Esophagus (tissue), 2 donors: ENCODE measurements at regions not wholly inside any gene's neighbourhood (a gene's known extent, or its start where the extent isn't known, plus 50 kb on each side); places are given as distances from the start of the nearest gene placed in this dataset.

Source experiments
- H3K27ac ChIP-seq, 2 donors: one replicate each; pipeline ENCODE4 v1.5.1; 2013; ENCODE audit warnings: low read depth in 2 of 2, mild to moderate bottlenecking in 2 of 2, inconsistent platforms in 1 of 2, low read length in 1 of 2, moderate library complexity in 1 of 2
- H3K27me3 ChIP-seq, 2 donors: one replicate each; pipeline ENCODE4 v1.6.1; 2013; ENCODE audit warnings: low read length in 2 of 2, control low read depth in 1 of 2, mild to moderate bottlenecking in 1 of 2; ENCODE audit not compliant: insufficient read depth in 2 of 2, control insufficient read depth in 1 of 2
- H3K36me3 ChIP-seq, 2 donors: one replicate each; pipeline ENCODE4 v1.6.1; 2013; ENCODE audit warnings: low read length in 1 of 2; ENCODE audit not compliant: control insufficient read depth in 2 of 2, insufficient read depth in 2 of 2
- H3K4me1 ChIP-seq, 2 donors: one replicate each; pipeline ENCODE4 v1.6.1; 2013; ENCODE audit warnings: low read length in 1 of 2; ENCODE audit not compliant: control insufficient read depth in 2 of 2, insufficient read depth in 2 of 2
- H3K4me3 ChIP-seq, 2 donors: one replicate each; pipeline ENCODE4 v1.5.1; 2013; ENCODE audit warnings: low read length in 2 of 2, mild to moderate bottlenecking in 2 of 2, low read depth in 1 of 2, moderate library complexity in 1 of 2
- H3K9me3 ChIP-seq, 2 donors: one replicate each; pipeline ENCODE4 v1.6.1; 2013; ENCODE audit warnings: mild to moderate bottlenecking in 2 of 2, low read depth in 1 of 2, low read length in 1 of 2, moderate library complexity in 1 of 2; ENCODE audit not compliant: control insufficient read depth in 2 of 2, insufficient read depth in 1 of 2
- WGBS, 2 donors: extraction: QIAGEN DNeasy Blood & Tissue Kit; methylation state at CpG; one replicate each; pipeline ENCODE4 v1.1.7; 2013; 5-methylcytosine and 5-hydroxymethylcytosine counted together
- donor health status: healthy with polysubstance abuse.
- donor health status: Bipolar disorder and iron deficiency.

GRCh38 chr1:55311979-55312378, 96.8 kb upstream of the USP24 start:
- Histone ChIP-seq H3K4me3 (no peak overlapping the region), H3K9me3 (no peaks in the 10 kb centered on the region), H3K4me1 (peaks cover 0 to 3% of the 10 kb centered on the region in 2 donors), H3K27me3 (no peaks in the 10 kb centered on the region), H3K27ac (no peak overlapping the region), H3K36me3 (no peaks in the 10 kb centered on the region)
- WGBS, 2 donors, result 81 to 88% methylated on average over 4 of the region's 4 CpGs

GRCh38 chr1:55311057-55311641, 96.0 kb upstream of the USP24 start:
- Histone ChIP-seq H3K4me3 (no peak overlapping the region), H3K27me3 (no peaks in the 10 kb centered on the region), H3K27ac (no peak overlapping the region), H3K4me1 (peaks cover 0 to 3% of the 10 kb centered on the region in 2 donors), H3K36me3 (no peaks in the 10 kb centered on the region), H3K9me3 (no peaks in the 10 kb centered on the region)
- 59 to 62% methylated on average over 7 of the region's 7 CpGs for WGBS, 2 donors

- 33 to 50% methylated on average over 3 of the region's 3 CpGs for WGBS, 2 donors
- Histone ChIP-seq H3K4me1 (peaks cover 0 to 3% of the 10 kb centered on the region in 2 donors), H3K27me3 (no peaks in the 10 kb centered on the region), H3K9me3 (no peaks in the 10 kb centered on the region), H3K4me3 (no peak overlapping the region), H3K36me3 (no peaks in the 10 kb centered on the region), H3K27ac (no peak overlapping the region)
Measured at GRCh38 chr1:55310505-55310971, 95.4 kb upstream of the USP24 start.

- H3K9me3 ChIP-seq, result no peaks in the 10 kb centered on the region
- 79 to 86% methylated on average over 17 to 18 of the region's 18 CpGs for WGBS, 2 donors
- no peaks in the 10 kb centered on the region for H3K27me3 ChIP-seq
- peaks cover 0 to 3% of the 10 kb centered on the region in 2 donors for H3K4me1 ChIP-seq
- H3K4me3 ChIP-seq, result no peak overlapping the region
- no peaks in the 10 kb centered on the region for H3K36me3 ChIP-seq
- H3K27ac ChIP-seq, result no peak overlapping the region
Measured at GRCh38 chr1:55309786-55310504, 94.8 kb upstream of the USP24 start.

- H3K27ac ChIP-seq, result no peak overlapping the region
- H3K36me3 ChIP-seq, result no peaks in the 10 kb centered on the region
- no peak overlapping the region for H3K4me3 ChIP-seq
- 89 to 93% methylated on average over 2 of the region's 2 CpGs for WGBS, 2 donors
- H3K4me1 ChIP-seq, result peaks cover 0 to 3% of the 10 kb centered on the region in 2 donors
- H3K27me3 ChIP-seq, result no peaks in the 10 kb centered on the region
- no peaks in the 10 kb centered on the region for H3K9me3 ChIP-seq
Measured at GRCh38 chr1:55309053-55309452, 93.9 kb upstream of the USP24 start.

GRCh38 chr1:55305735-55306134, 90.6 kb upstream of the USP24 start:
- H3K9me3 ChIP-seq, result no peaks in the 10 kb centered on the region
- WGBS, 2 donors, result 46 to 54% methylated on average over 2 of the region's 2 CpGs
- H3K4me3 ChIP-seq, result no peak overlapping the region
- no peaks in the 10 kb centered on the region for H3K4me1 ChIP-seq
- no peak overlapping the region for H3K27ac ChIP-seq
- H3K36me3 ChIP-seq, result no peaks in the 10 kb centered on the region
- no peaks in the 10 kb centered on the region for H3K27me3 ChIP-seq

GRCh38 chr1:55304229-55304740, 89.1 kb upstream of the USP24 start:
- Histone ChIP-seq H3K9me3 (no peaks in the 10 kb centered on the region), H3K27me3 (no peaks in the 10 kb centered on the region), H3K27ac (no peak overlapping the region), H3K4me1 (no peaks in the 10 kb centered on the region), H3K4me3 (no peak overlapping the region), H3K36me3 (no peaks in the 10 kb centered on the region)
- WGBS, 2 donors, result 29 to 33% methylated on average over 1 of the region's 1 CpG

- Histone ChIP-seq H3K9me3 (peaks cover 0 to 4% of the 10 kb centered on the region in 2 donors), H3K27me3 (no peaks in the 10 kb centered on the region), H3K4me1 (no peaks in the 10 kb centered on the region), H3K4me3 (no peak overlapping the region), H3K27ac (no peak overlapping the region), H3K36me3 (no peaks in the 10 kb centered on the region)
- 95 to 99% methylated on average over 2 of the region's 2 CpGs for WGBS, 2 donors
Measured at GRCh38 chr1:55302972-55303371, 87.8 kb upstream of the USP24 start.

GRCh38 chr1:55301912-55302311, 86.7 kb upstream of the USP24 start:
- H3K4me1 ChIP-seq, result no peaks in the 10 kb centered on the region
- 90 to 93% methylated on average over 2 of the region's 2 CpGs for WGBS, 2 donors
- no peak overlapping the region for H3K4me3 ChIP-seq
- no peaks in the 10 kb centered on the region for H3K36me3 ChIP-seq
- no peak overlapping the region for H3K27ac ChIP-seq
- no peaks in the 10 kb centered on the region for H3K27me3 ChIP-seq
- H3K9me3 ChIP-seq, result peaks cover 0 to 4% of the 10 kb centered on the region in 2 donors
